Activated naive CD8-positive, alpha-beta T cell treated with anti-CD3 and anti-CD28 coated beads for 36 hours (primary cell): ENCODE measurements at regions not wholly inside any gene's neighbourhood (a gene's known extent, or its start where the extent isn't known, plus 50 kb on each side); places are given as distances from the start of the nearest gene placed in this dataset.

Experiments
- DNase-seq: peaks from one replicate; pipeline ENCODE4 v3.0.0; 2021
- H3K27ac Mint-ChIP-seq: one replicate; pipeline ENCODE4 v1.8.0; 2022; ENCODE audit warnings: mild to moderate bottlenecking, moderate library complexity, mixed read lengths
- H3K27me3 Mint-ChIP-seq: one replicate; pipeline ENCODE4 v1.8.0; 2022; ENCODE audit warnings: mild to moderate bottlenecking, mixed read lengths
- H3K36me3 Mint-ChIP-seq: one replicate; pipeline ENCODE4 v1.8.0; 2021; ENCODE audit warnings: mild to moderate bottlenecking, mixed read lengths
- H3K4me1 Mint-ChIP-seq: one replicate; pipeline ENCODE4 v1.8.0; 2021; ENCODE audit warnings: mixed read lengths
- H3K4me3 Mint-ChIP-seq: one replicate; pipeline ENCODE4 v1.8.0; 2022; ENCODE audit warnings: mild to moderate bottlenecking, moderate library complexity, mixed read lengths
- H3K9me3 Mint-ChIP-seq: one replicate; pipeline ENCODE4 v1.8.0; 2022; ENCODE audit warnings: mixed read lengths

- no peak overlapping the region for H3K4me3 Mint-ChIP-seq
- no peak overlapping the region for H3K27ac Mint-ChIP-seq
- no peaks in the 10 kb centered on the region for H3K27me3 Mint-ChIP-seq
- H3K36me3 Mint-ChIP-seq: no peaks in the 10 kb centered on the region
- DNase-seq: no peak
- peaks cover 2% of the 10 kb centered on the region for H3K9me3 Mint-ChIP-seq
- no peaks in the 10 kb centered on the region for H3K4me1 Mint-ChIP-seq
Measured at GRCh38 chr17:12492450-12492849, 173.2 kb upstream of the MYOCD start.

GRCh38 chr17:12505866-12506265 lies 159.8 kb upstream of the MYOCD start:
- Mint-ChIP-seq H3K36me3 (no peaks in the 10 kb centered on the region), H3K27me3 (no peaks in the 10 kb centered on the region), H3K27ac (no peak overlapping the region), H3K4me1 (no peaks in the 10 kb centered on the region), H3K9me3 (peaks cover 6% of the 10 kb centered on the region), H3K4me3 (no peak overlapping the region)
- no peak for DNase-seq

GRCh38 chr17:12507026-12507595 lies 158.6 kb upstream of the MYOCD start:
- H3K9me3 Mint-ChIP-seq: peaks cover 6% of the 10 kb centered on the region
- H3K4me1 Mint-ChIP-seq: no peaks in the 10 kb centered on the region
- no peaks in the 10 kb centered on the region for H3K27me3 Mint-ChIP-seq
- DNase-seq: no peak
- H3K4me3 Mint-ChIP-seq: no peak overlapping the region
- H3K27ac Mint-ChIP-seq: no peak overlapping the region
- no peaks in the 10 kb centered on the region for H3K36me3 Mint-ChIP-seq

GRCh38 chr17:12509801-12510200 lies 155.9 kb upstream of the MYOCD start:
- Mint-ChIP-seq H3K27me3 (no peaks in the 10 kb centered on the region), H3K9me3 (peaks cover 2% of the 10 kb centered on the region), H3K4me3 (no peak overlapping the region), H3K36me3 (no peaks in the 10 kb centered on the region), H3K4me1 (no peaks in the 10 kb centered on the region), H3K27ac (no peak overlapping the region)
- no peak for DNase-seq

- Mint-ChIP-seq H3K27ac (no peak overlapping the region), H3K36me3 (no peaks in the 10 kb centered on the region), H3K4me3 (no peak overlapping the region), H3K9me3 (peaks cover 2% of the 10 kb centered on the region), H3K4me1 (no peaks in the 10 kb centered on the region), H3K27me3 (no peaks in the 10 kb centered on the region)
- no peak for DNase-seq
Measured at GRCh38 chr17:12510535-12510934, 155.2 kb upstream of the MYOCD start.

GRCh38 chr17:12512694-12513355 lies 152.9 kb upstream of the MYOCD start:
- Mint-ChIP-seq H3K27me3 (no peaks in the 10 kb centered on the region), H3K27ac (no peak overlapping the region), H3K36me3 (no peaks in the 10 kb centered on the region), H3K4me1 (no peaks in the 10 kb centered on the region), H3K9me3 (peaks cover 2% of the 10 kb centered on the region), H3K4me3 (no peak overlapping the region)
- DNase-seq: no peak

- no peak for DNase-seq
- no peaks in the 10 kb centered on the region for H3K4me1 Mint-ChIP-seq
- no peaks in the 10 kb centered on the region for H3K27me3 Mint-ChIP-seq
- H3K27ac Mint-ChIP-seq: no peak overlapping the region
- H3K36me3 Mint-ChIP-seq: no peaks in the 10 kb centered on the region
- no peaks in the 10 kb centered on the region for H3K9me3 Mint-ChIP-seq
- H3K4me3 Mint-ChIP-seq: no peak overlapping the region
Measured at GRCh38 chr17:12514596-12514995, 151.1 kb upstream of the MYOCD start.

GRCh38 chr17:12519956-12520594 lies 145.6 kb upstream of the MYOCD start:
- Mint-ChIP-seq H3K4me1 (no peaks in the 10 kb centered on the region), H3K27me3 (no peaks in the 10 kb centered on the region), H3K4me3 (no peak overlapping the region)

GRCh38 chr17:12521416-12521815 lies 144.3 kb upstream of the MYOCD start:
- H3K27me3 Mint-ChIP-seq: no peaks in the 10 kb centered on the region
- no peak overlapping the region for H3K27ac Mint-ChIP-seq
- H3K4me1 Mint-ChIP-seq: no peaks in the 10 kb centered on the region
- H3K9me3 Mint-ChIP-seq: peaks cover 3% of the 10 kb centered on the region
- no peak overlapping the region for H3K4me3 Mint-ChIP-seq
- H3K36me3 Mint-ChIP-seq: no peaks in the 10 kb centered on the region
- DNase-seq: no peak

More at GRCh38 chr17:12519956-12520594, 145.6 kb upstream of the MYOCD start:
- no peak overlapping the region for H3K27ac Mint-ChIP-seq
- no peak for DNase-seq
- H3K9me3 Mint-ChIP-seq: peaks cover 3% of the 10 kb centered on the region
- no peaks in the 10 kb centered on the region for H3K36me3 Mint-ChIP-seq

- peaks cover 3% of the 10 kb centered on the region for H3K9me3 Mint-ChIP-seq
- no peak overlapping the region for H3K27ac Mint-ChIP-seq
- no peak for DNase-seq
- no peak overlapping the region for H3K4me3 Mint-ChIP-seq
- no peaks in the 10 kb centered on the region for H3K36me3 Mint-ChIP-seq
- H3K27me3 Mint-ChIP-seq: no peaks in the 10 kb centered on the region
- no peaks in the 10 kb centered on the region for H3K4me1 Mint-ChIP-seq
Measured at GRCh38 chr17:12522336-12522735, 143.4 kb upstream of the MYOCD start.

- H3K27ac Mint-ChIP-seq: no peak overlapping the region
- no peaks in the 10 kb centered on the region for H3K4me1 Mint-ChIP-seq
- no peak overlapping the region for H3K4me3 Mint-ChIP-seq
- H3K27me3 Mint-ChIP-seq: no peaks in the 10 kb centered on the region
- peaks cover 3% of the 10 kb centered on the region for H3K9me3 Mint-ChIP-seq
- no peaks in the 10 kb centered on the region for H3K36me3 Mint-ChIP-seq
- no peak for DNase-seq
Measured at GRCh38 chr17:12522743-12523183, 142.9 kb upstream of the MYOCD start.

- DNase-seq: no peak
- Mint-ChIP-seq H3K4me3 (no peak overlapping the region), H3K9me3 (peaks cover 3% of the 10 kb centered on the region), H3K36me3 (no peaks in the 10 kb centered on the region), H3K4me1 (no peaks in the 10 kb centered on the region), H3K27ac (no peak overlapping the region), H3K27me3 (no peaks in the 10 kb centered on the region)
Measured at GRCh38 chr17:12523244-12523643, 142.4 kb upstream of the MYOCD start.

- no peak overlapping the region for H3K27ac Mint-ChIP-seq
- no peak overlapping the region for H3K4me3 Mint-ChIP-seq
- H3K9me3 Mint-ChIP-seq: peaks cover 3% of the 10 kb centered on the region
- H3K36me3 Mint-ChIP-seq: no peaks in the 10 kb centered on the region
- no peaks in the 10 kb centered on the region for H3K4me1 Mint-ChIP-seq
- DNase-seq: no peak
- no peaks in the 10 kb centered on the region for H3K27me3 Mint-ChIP-seq
Measured at GRCh38 chr17:12528036-12528435, 137.7 kb upstream of the MYOCD start.

GRCh38 chr17:12530161-12530560 lies 135.5 kb upstream of the MYOCD start:
- no peaks in the 10 kb centered on the region for H3K36me3 Mint-ChIP-seq
- H3K27ac Mint-ChIP-seq: no peak overlapping the region
- H3K27me3 Mint-ChIP-seq: no peaks in the 10 kb centered on the region
- H3K9me3 Mint-ChIP-seq: peaks cover 1% of the 10 kb centered on the region
- no peak for DNase-seq
- no peak overlapping the region for H3K4me3 Mint-ChIP-seq
- H3K4me1 Mint-ChIP-seq: no peaks in the 10 kb centered on the region

GRCh38 chr17:12536021-12536420 lies 129.7 kb upstream of the MYOCD start:
- no peak for DNase-seq
- Mint-ChIP-seq H3K4me3 (no peak overlapping the region), H3K4me1 (no peaks in the 10 kb centered on the region), H3K27me3 (no peaks in the 10 kb centered on the region), H3K27ac (no peak overlapping the region), H3K9me3 (no peaks in the 10 kb centered on the region), H3K36me3 (no peaks in the 10 kb centered on the region)

GRCh38 chr17:12536472-12536871 lies 129.2 kb upstream of the MYOCD start:
- H3K4me1 Mint-ChIP-seq: no peaks in the 10 kb centered on the region
- no peaks in the 10 kb centered on the region for H3K36me3 Mint-ChIP-seq
- DNase-seq: no peak
- peaks cover 1% of the 10 kb centered on the region for H3K9me3 Mint-ChIP-seq
- H3K4me3 Mint-ChIP-seq: no peak overlapping the region
- no peaks in the 10 kb centered on the region for H3K27me3 Mint-ChIP-seq
- H3K27ac Mint-ChIP-seq: no peak overlapping the region
